K562 (cell line): ENCODE measurements at regions not wholly inside any gene's neighbourhood (a gene's known extent, or its start where the extent isn't known, plus 50 kb on each side); places are given as distances from the start of the nearest gene placed in this dataset.

Experiments used
- ATAC-seq: fragments of 200-7000 bp; cut with Tn5 transposase; 3 replicates; pipeline ENCODE4 v1.9.1; 2020; ENCODE audit warnings: moderate library complexity
- BruUV-seq: library from RNA; stranded (reverse); fragments of 400-500 nt; replicated peaks from 2 replicates; lab custom pipeline; 2021; lab: Mats Ljungman, UMichigan
- CTCF ChIA-PET: fragments of 300-600 bp; formaldehyde crosslinking; extraction: SDS; loops from one replicate; lab custom pipeline; 2021; ENCODE audit warnings: low intra/inter-chr PET ratio; lab: Yijun Ruan, JAX
- POLR2A ChIA-PET: fragments of 300-600, 350-650 bp; sonication (Branson Sonifier 250); formaldehyde crosslinking; extraction: SDS; loops from one replicate; lab custom pipeline; 2021; ENCODE audit warnings: antibody characterized with exemption, inconsistent platforms; lab: Yijun Ruan, JAX
- DNase-seq, 4 experiments: peaks; one replicate each; pipeline versions ENCODE4 v3.0.0 to v3.0.0-alpha.2; 2011 to 2018; ENCODE audit warnings: low spot score in 3 of 4, mixed read lengths in 3 of 4; ENCODE audit errors: extremely low read depth in 1 of 4
- FAIRE-seq: peaks from 2 replicates; lab custom pipeline; 2011; peaks lifted over from hg19 to GRCh38; lab: Jason Lieb, UNC
- H2AFZ ChIP-seq: 2 replicates; pipeline ENCODE4 v1.6.0; 2011; ENCODE audit warnings: low read depth, low read length, control low read depth, inconsistent platforms
- H3K27ac ChIP-seq: fragments of 200-600 bp; 3 replicates; pipeline ENCODE4 v1.8.0; 2011; ENCODE audit warnings: low read depth, mild to moderate bottlenecking, control low read depth, inconsistent platforms, low read length, moderate library complexity, mixed read lengths; ENCODE audit errors: extremely low read depth
- H3K27me3 ChIP-seq, 2 experiments: fragments of 300-600 bp in 1 of 2; 2 replicates in 1 of 2; 3 replicates in 1 of 2; pipeline versions ENCODE4 v1.6.0 to v1.8.0; 2011; ENCODE audit warnings: inconsistent platforms in 2 of 2, low read length in 2 of 2, mild to moderate bottlenecking in 1 of 2, mixed read lengths in 1 of 2, moderate library complexity in 1 of 2; ENCODE audit not compliant: control insufficient read depth in 2 of 2, insufficient read depth in 2 of 2
- H3K36me3 ChIP-seq: fragments of 300-600 bp; 3 replicates; pipeline ENCODE4 v1.8.0; 2011; ENCODE audit warnings: mild to moderate bottlenecking, low read length, inconsistent platforms; ENCODE audit not compliant: control insufficient read depth, insufficient read depth
- H3K4me1 ChIP-seq, 2 experiments: fragments of 200-600 bp in 1 of 2; replicated peaks in 1 of 2; 2 replicates in 1 of 2; 3 replicates in 1 of 2; pipeline versions ENCODE4 v1.5.1 to v1.8.0; 2011; ENCODE audit warnings: inconsistent platforms in 2 of 2, low read length in 2 of 2, mild to moderate bottlenecking in 1 of 2, mixed read lengths in 1 of 2, moderate library complexity in 1 of 2; ENCODE audit not compliant: control insufficient read depth in 2 of 2, insufficient read depth in 2 of 2
- H3K4me2 ChIP-seq: 2 replicates; pipeline ENCODE4 v1.6.1; 2011; ENCODE audit warnings: low read length, control low read depth, inconsistent platforms, mixed read lengths; ENCODE audit not compliant: insufficient read depth
- H3K4me3 ChIP-seq: fragments of 200-600 bp; sonication (generic), shearing (Covaris generic); 2 replicates; pipeline ENCODE4 v1.5.1; 2016; ENCODE audit warnings: control low read depth, inconsistent platforms
- H3K79me2 ChIP-seq: fragments of 200-600 bp; 3 replicates; pipeline ENCODE4 v1.8.0; 2011; ENCODE audit warnings: low read length, inconsistent platforms; ENCODE audit not compliant: control insufficient read depth, insufficient read depth
- H3K9ac ChIP-seq, 2 experiments: 2 replicates each; pipeline versions ENCODE4 v1.6.0 to v1.6.1; 2011; ENCODE audit warnings: low read depth in 2 of 2, low read length in 2 of 2, control low read depth in 1 of 2, inconsistent platforms in 1 of 2, mild to moderate bottlenecking in 1 of 2, mixed read lengths in 1 of 2; ENCODE audit not compliant: insufficient read depth in 1 of 2
- H3K9me1 ChIP-seq: one replicate; pipeline ENCODE4 v1.6.0; 2011; ENCODE audit warnings: inconsistent platforms, mild to moderate bottlenecking, low read length, moderate library complexity; ENCODE audit not compliant: control insufficient read depth, insufficient read depth
- H3K9me3 ChIP-seq: replicated peaks from 2 replicates; pipeline ENCODE4 v1.5.1; 2011; ENCODE audit warnings: low read depth, low read length, inconsistent platforms; ENCODE audit not compliant: control insufficient read depth, insufficient read depth
- H4K20me1 ChIP-seq: replicated peaks from 2 replicates; pipeline ENCODE4 v1.6.1; 2011; ENCODE audit warnings: low read length, inconsistent platforms, mixed read lengths; ENCODE audit not compliant: control insufficient read depth, insufficient read depth
- ATF1 ChIP-seq, 2 experiments: fragments of 450-650 bp in 1 of 2; IDR thresholded peaks; 2 replicates each; pipeline ENCODE4 v1.6.1; 2016; ENCODE audit warnings: missing compliant biosample characterization in 1 of 2, missing genetic modification characterization in 1 of 2
- BACH1 ChIP-seq: fragments of 200-800 bp; sonication (Bioruptor generic); IDR thresholded peaks from 2 replicates; pipeline ENCODE4 v1.6.1; 2016; ENCODE audit warnings: missing genetic modification characterization, missing compliant biosample characterization
- CCAR2 ChIP-seq: fragments of 200-400 bp; formaldehyde crosslinking; IDR thresholded peaks from 2 replicates; pipeline ENCODE4 v1.6.1; 2017; ENCODE audit warnings: mild to moderate bottlenecking, low read depth, low read length
- WHSC1 ChIP-seq: IDR thresholded peaks from one replicate; pipeline ENCODE4 v1.6.1; 2012; ENCODE audit warnings: low read length, control low read depth, inconsistent platforms
- ZFPM2 ChIP-seq: fragments of 250-450 bp; sonication (Bioruptor Pico); IDR thresholded peaks from 2 replicates; pipeline ENCODE4 v1.5.1; 2022; ENCODE audit warnings: mild to moderate bottlenecking
- ZFX ChIP-seq: sonication (generic); formaldehyde crosslinking; IDR thresholded peaks from 2 replicates; pipeline ENCODE4 v1.8.0; 2022; ENCODE audit warnings: mild to moderate bottlenecking, missing genetic modification reagents, moderate library complexity
- ZNF140 ChIP-seq: fragments of 250-450 bp; sonication (Bioruptor Pico); IDR thresholded peaks from 2 replicates; pipeline ENCODE4 v1.8.0; 2021; ENCODE audit warnings: moderate library complexity, mild to moderate bottlenecking, inconsistent platforms
- ZNF146 ChIP-seq: IDR thresholded peaks from one replicate; pipeline ENCODE4 v1.6.1; 2018; ENCODE audit warnings: missing compliant biosample characterization; ENCODE audit not compliant: unreplicated experiment
- ZNF165 ChIP-seq: fragments of 250-450 bp; sonication (Bioruptor Pico); IDR thresholded peaks from 2 replicates; pipeline ENCODE4 v1.4.0; 2020; ENCODE audit warnings: borderline replicate concordance
- ZNF695 ChIP-seq: fragments of 450-650 bp; formaldehyde crosslinking; IDR thresholded peaks from 2 replicates; pipeline ENCODE4 v1.4.0; 2020; ENCODE audit warnings: mild to moderate bottlenecking, moderate library complexity
- WGBS: fragments of 100-300 bp; shearing (Covaris generic); methylation state at CpG from one replicate; pipeline ENCODE4 v1.1.6; 2016; ENCODE audit warnings: low coverage, mixed read lengths; ENCODE audit not compliant: insufficient coverage; ENCODE audit errors: missing lambda C conversion rate; 5-methylcytosine and 5-hydroxymethylcytosine counted together
- in situ Hi-C: fragments of 300-500 bp; cut with MboI; formaldehyde crosslinking; loops from 4 replicates; pipeline ENCODE4 v1.15.0; 2018; ENCODE audit warnings: inconsistent platforms, mixed read lengths
- intact Hi-C: fragments of 100-400 bp; cut with micrococcal nuclease; formaldehyde crosslinking; loops from 2 replicates; pipeline ENCODE4 v1.14.2; 2022
- TF ChIP-seq, protein P1 (sequence below): fragments of 450-650 bp; conservative IDR thresholded peaks from 2 replicates; pipeline ENCODE4 v1.6.1; 2016; ENCODE audit warnings: missing genetic modification characterization, low read depth, mild to moderate bottlenecking, missing compliant biosample characterization, moderate library complexity
- TF ChIP-seq, protein P2 (sequence below): fragments of 450-650 bp; formaldehyde crosslinking; IDR thresholded peaks from 2 replicates; pipeline ENCODE4 v1.4.0; 2022; ENCODE audit warnings: missing genetic modification characterization
- TF ChIP-seq, protein P3 (sequence below): sonication (generic); IDR thresholded peaks from 2 replicates; pipeline ENCODE4 v1.6.1; 2016
- TF ChIP-seq, protein P4 (sequence below): sonication (generic); formaldehyde crosslinking; IDR thresholded peaks from 2 replicates; pipeline ENCODE4 v1.8.0; 2022; ENCODE audit warnings: missing genetic modification reagents, mild to moderate bottlenecking, borderline replicate concordance
- TF ChIP-seq, protein P5 (sequence below): sonication (generic); formaldehyde crosslinking; IDR thresholded peaks from 2 replicates; pipeline ENCODE4 v1.8.0; 2023; ENCODE audit warnings: mild to moderate bottlenecking, missing genetic modification reagents

DNA sequence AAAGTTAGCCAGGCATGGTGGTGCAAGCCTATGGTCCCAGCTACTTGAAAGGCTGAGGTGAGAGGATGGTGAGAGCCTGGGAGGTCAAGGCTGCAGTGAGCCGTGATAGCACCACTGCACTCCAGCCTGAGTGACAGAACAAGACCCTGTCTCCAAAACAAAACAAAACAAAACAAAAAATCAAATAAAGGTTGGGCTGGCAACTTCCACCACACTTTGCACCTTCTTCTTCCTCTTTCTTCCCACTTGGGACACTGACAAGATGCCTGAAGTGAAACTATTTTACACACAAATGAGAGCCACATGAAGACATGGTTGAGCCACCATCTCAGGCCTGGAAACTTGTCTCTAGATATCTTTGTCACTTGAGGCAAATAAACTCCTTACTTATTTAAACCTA, 53.8 kb upstream of the CCDC28A start:
- DNase-seq = no peak
- Histone ChIP-seq H2AFZ (no peak overlapping the region), H3K27ac (no peak overlapping the region), H3K4me1 (no peaks in the 10 kb centered on the region), H3K4me3 (no peak overlapping the region), H4K20me1 (no peaks in the 10 kb centered on the region), H3K4me2 (no peak overlapping the region), H3K9me1 (no peaks in the 10 kb centered on the region), H3K9ac (no peak overlapping the region), H3K79me2 (no peaks in the 10 kb centered on the region), H3K9me3 (no peaks in the 10 kb centered on the region), H3K27me3 (peaks cover 0 to 6% of the 10 kb centered on the region in 2 experiments; a peak in 1 of 5 replicates), H3K36me3 (no peaks in the 10 kb centered on the region)
- POLR2A ChIA-PET = no interaction called here
- BruUV-seq = no TSS peak
- in situ Hi-C loops = no loop called here
- intact Hi-C loops = no loop called here
- no peak for ATAC-seq
- CTCF ChIA-PET = no interaction called here
- whole genome bisulfite sequencing = 0% methylated on average over 1 of the region's 1 CpG
- FAIRE-seq = no peak
- TF ChIP-seq, protein P1, sequence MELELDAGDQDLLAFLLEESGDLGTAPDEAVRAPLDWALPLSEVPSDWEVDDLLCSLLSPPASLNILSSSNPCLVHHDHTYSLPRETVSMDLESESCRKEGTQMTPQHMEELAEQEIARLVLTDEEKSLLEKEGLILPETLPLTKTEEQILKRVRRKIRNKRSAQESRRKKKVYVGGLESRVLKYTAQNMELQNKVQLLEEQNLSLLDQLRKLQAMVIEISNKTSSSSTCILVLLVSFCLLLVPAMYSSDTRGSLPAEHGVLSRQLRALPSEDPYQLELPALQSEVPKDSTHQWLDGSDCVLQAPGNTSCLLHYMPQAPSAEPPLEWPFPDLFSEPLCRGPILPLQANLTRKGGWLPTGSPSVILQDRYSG (tag) = no peak
- TF ChIP-seq ATF1 (CRISPR knock-in tag; IDR thresholded peaks at IDR 0.05) (no peak), ATF1 (tag; IDR thresholded peaks at IDR 0.05) (no peak), ZNF165 (CRISPR knock-in tag) (no peak), ZFPM2 (CRISPR knock-in tag) (no peak), ZNF140 (CRISPR knock-in tag) (no peak), ZNF695 (no peak), BACH1 (no peak), ZNF146 (CRISPR knock-in tag) (no peak), WHSC1 (no peak), CCAR2 (no peak), ZFX (CRISPR knock-in tag) (no peak)
- TF ChIP-seq, protein P2, sequence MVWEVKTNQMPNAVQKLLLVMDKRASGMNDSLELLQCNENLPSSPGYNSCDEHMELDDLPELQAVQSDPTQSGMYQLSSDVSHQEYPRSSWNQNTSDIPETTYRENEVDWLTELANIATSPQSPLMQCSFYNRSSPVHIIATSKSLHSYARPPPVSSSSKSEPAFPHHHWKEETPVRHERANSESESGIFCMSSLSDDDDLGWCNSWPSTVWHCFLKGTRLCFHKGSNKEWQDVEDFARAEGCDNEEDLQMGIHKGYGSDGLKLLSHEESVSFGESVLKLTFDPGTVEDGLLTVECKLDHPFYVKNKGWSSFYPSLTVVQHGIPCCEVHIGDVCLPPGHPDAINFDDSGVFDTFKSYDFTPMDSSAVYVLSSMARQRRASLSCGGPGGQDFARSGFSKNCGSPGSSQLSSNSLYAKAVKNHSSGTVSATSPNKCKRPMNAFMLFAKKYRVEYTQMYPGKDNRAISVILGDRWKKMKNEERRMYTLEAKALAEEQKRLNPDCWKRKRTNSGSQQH = no peak
- TF ChIP-seq, protein P3, sequence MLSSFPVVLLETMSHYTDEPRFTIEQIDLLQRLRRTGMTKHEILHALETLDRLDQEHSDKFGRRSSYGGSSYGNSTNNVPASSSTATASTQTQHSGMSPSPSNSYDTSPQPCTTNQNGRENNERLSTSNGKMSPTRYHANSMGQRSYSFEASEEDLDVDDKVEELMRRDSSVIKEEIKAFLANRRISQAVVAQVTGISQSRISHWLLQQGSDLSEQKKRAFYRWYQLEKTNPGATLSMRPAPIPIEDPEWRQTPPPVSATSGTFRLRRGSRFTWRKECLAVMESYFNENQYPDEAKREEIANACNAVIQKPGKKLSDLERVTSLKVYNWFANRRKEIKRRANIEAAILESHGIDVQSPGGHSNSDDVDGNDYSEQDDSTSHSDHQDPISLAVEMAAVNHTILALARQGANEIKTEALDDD = no peak
- TF ChIP-seq, protein P4, sequence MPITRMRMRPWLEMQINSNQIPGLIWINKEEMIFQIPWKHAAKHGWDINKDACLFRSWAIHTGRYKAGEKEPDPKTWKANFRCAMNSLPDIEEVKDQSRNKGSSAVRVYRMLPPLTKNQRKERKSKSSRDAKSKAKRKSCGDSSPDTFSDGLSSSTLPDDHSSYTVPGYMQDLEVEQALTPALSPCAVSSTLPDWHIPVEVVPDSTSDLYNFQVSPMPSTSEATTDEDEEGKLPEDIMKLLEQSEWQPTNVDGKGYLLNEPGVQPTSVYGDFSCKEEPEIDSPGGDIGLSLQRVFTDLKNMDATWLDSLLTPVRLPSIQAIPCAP (CRISPR knock-in tag) = no peak
- TF ChIP-seq, protein P5, sequence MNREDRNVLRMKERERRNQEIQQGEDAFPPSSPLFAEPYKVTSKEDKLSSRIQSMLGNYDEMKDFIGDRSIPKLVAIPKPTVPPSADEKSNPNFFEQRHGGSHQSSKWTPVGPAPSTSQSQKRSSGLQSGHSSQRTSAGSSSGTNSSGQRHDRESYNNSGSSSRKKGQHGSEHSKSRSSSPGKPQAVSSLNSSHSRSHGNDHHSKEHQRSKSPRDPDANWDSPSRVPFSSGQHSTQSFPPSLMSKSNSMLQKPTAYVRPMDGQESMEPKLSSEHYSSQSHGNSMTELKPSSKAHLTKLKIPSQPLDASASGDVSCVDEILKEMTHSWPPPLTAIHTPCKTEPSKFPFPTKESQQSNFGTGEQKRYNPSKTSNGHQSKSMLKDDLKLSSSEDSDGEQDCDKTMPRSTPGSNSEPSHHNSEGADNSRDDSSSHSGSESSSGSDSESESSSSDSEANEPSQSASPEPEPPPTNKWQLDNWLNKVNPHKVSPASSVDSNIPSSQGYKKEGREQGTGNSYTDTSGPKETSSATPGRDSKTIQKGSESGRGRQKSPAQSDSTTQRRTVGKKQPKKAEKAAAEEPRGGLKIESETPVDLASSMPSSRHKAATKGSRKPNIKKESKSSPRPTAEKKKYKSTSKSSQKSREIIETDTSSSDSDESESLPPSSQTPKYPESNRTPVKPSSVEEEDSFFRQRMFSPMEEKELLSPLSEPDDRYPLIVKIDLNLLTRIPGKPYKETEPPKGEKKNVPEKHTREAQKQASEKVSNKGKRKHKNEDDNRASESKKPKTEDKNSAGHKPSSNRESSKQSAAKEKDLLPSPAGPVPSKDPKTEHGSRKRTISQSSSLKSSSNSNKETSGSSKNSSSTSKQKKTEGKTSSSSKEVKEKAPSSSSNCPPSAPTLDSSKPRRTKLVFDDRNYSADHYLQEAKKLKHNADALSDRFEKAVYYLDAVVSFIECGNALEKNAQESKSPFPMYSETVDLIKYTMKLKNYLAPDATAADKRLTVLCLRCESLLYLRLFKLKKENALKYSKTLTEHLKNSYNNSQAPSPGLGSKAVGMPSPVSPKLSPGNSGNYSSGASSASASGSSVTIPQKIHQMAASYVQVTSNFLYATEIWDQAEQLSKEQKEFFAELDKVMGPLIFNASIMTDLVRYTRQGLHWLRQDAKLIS = no peak
